MM.1S (cell line): ENCODE measurements at regions not wholly inside any gene's neighbourhood (a gene's known extent, or its start where the extent isn't known, plus 50 kb on each side); places are given as distances from the start of the nearest gene placed in this dataset.

Source experiments
- DNase-seq: peaks from one replicate; pipeline ENCODE4 v3.0.0-alpha.2; 2015
- H2AFZ ChIP-seq: fragments of 300-600 bp; sonication (generic); 2 replicates; pipeline ENCODE4 v1.6.0; 2016; ENCODE audit warnings: antibody characterized with exemption, low read length
- H3F3A ChIP-seq: fragments of 300-600 bp; sonication (generic); 2 replicates; pipeline ENCODE4 v1.6.1; 2016; ENCODE audit warnings: mild to moderate bottlenecking, antibody characterized with exemption, low read length, moderate library complexity, mixed read lengths; ENCODE audit not compliant: insufficient read depth
- H3K27ac ChIP-seq: fragments of 300-600 bp; sonication (generic); 2 replicates; pipeline ENCODE4 v1.5.1; 2016; ENCODE audit warnings: mild to moderate bottlenecking, low read length
- H3K27me3 ChIP-seq: fragments of 300-600 bp; sonication (generic); replicated peaks from 2 replicates; pipeline ENCODE4 v1.6.0; 2016; ENCODE audit warnings: low read length; ENCODE audit not compliant: insufficient read depth
- H3K36me3 ChIP-seq: fragments of 300-600 bp; sonication (generic); replicated peaks from 2 replicates; pipeline ENCODE4 v1.6.1; 2016; ENCODE audit warnings: mild to moderate bottlenecking, low read length, mixed read lengths; ENCODE audit not compliant: insufficient read depth
- H3K4me1 ChIP-seq: fragments of 300-600 bp; sonication (generic); 2 replicates; pipeline ENCODE4 v1.6.1; 2016; ENCODE audit warnings: low read length, mixed read lengths
- H3K4me2 ChIP-seq: fragments of 300-600 bp; sonication (generic); 2 replicates; pipeline ENCODE4 v1.6.0; 2016; ENCODE audit warnings: low read depth, low read length
- H3K4me3 ChIP-seq: fragments of 300-600 bp; sonication (generic); 2 replicates; pipeline ENCODE4 v1.5.1; 2016; ENCODE audit warnings: low read length, mixed read lengths
- H3K79me2 ChIP-seq: fragments of 300-600 bp; sonication (generic); 2 replicates; pipeline ENCODE4 v1.6.1; 2016; ENCODE audit warnings: mixed run types, low read length, mixed read lengths
- H3K9ac ChIP-seq: fragments of 300-600 bp; sonication (generic); 2 replicates; pipeline ENCODE4 v1.6.1; 2016; ENCODE audit warnings: low read length, mixed read lengths
- H3K9me2 ChIP-seq: fragments of 300-600 bp; sonication (generic); replicated peaks from 2 replicates; pipeline ENCODE4 v1.6.1; 2016; ENCODE audit warnings: mild to moderate bottlenecking, low read length, mixed read lengths; ENCODE audit not compliant: insufficient read depth
- H3K9me3 ChIP-seq: fragments of 300-600 bp; sonication (generic); replicated peaks from 2 replicates; pipeline ENCODE4 v1.6.1; 2016; ENCODE audit warnings: mild to moderate bottlenecking, low read length, mixed read lengths; ENCODE audit not compliant: insufficient read depth
- H4K20me1 ChIP-seq: fragments of 300-600 bp; sonication (generic); 2 replicates; pipeline ENCODE4 v1.6.1; 2016; ENCODE audit warnings: mild to moderate bottlenecking, low read length, moderate library complexity, mixed read lengths; ENCODE audit not compliant: insufficient read depth
- EZH2 ChIP-seq: fragments of 300-600 bp; sonication (generic); optimal IDR thresholded peaks from 2 replicates; pipeline ENCODE3; 2017; ENCODE audit warnings: low read depth, mild to moderate bottlenecking, antibody characterized with exemption, low read length, mixed read lengths
- EZH2phosphoT487 ChIP-seq: fragments of 300-600 bp; sonication (generic); IDR thresholded peaks from 2 replicates; pipeline ENCODE4 v1.6.1; 2018; ENCODE audit warnings: antibody characterized with exemption, low read length
- TF ChIP-seq, protein P1 (sequence below): fragments of 300-600 bp; sonication (generic); IDR thresholded peaks from 2 replicates; pipeline ENCODE4 v1.5.1; 2016; ENCODE audit warnings: antibody characterized with exemption, low read length, mixed read lengths

DNA sequence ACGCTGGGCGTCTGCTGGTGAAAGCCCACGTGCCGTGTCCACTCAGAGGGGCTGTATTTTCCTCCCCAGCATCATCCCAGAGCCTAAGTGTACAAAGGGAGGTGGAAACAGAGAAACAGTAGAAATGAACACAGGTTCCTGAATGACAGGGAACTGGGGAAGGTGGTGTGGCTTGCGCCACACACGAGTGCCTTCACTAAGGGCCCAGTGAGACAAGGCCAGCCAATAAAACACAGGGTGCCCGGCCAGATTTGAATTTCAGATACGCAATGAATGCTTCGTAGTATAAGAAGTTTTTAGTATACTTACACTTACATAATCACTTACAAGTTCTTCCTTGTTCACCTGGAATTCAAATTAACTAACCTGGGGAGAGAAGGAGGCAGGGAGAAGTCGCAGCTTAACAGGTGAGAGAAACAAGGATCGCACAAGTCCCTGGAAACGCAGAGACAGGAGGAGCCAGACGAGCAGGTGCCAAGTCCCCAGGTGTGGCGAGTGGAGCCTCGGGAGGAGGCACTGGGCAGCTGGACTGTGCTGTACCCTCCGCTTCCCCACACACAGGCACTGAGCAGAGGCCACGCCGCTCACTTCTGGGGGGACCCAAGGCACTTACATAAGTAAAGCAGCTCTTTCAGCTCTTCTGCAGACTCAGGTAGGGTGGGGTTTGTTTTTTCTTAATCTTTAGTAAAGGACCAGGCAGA is 105.2 kb upstream of the MGMT start:
- DNase-seq = no peak
- TF ChIP-seq EZH2phosphoT487 = no peak
- TF ChIP-seq EZH2 = no peak
- TF ChIP-seq, protein P1, sequence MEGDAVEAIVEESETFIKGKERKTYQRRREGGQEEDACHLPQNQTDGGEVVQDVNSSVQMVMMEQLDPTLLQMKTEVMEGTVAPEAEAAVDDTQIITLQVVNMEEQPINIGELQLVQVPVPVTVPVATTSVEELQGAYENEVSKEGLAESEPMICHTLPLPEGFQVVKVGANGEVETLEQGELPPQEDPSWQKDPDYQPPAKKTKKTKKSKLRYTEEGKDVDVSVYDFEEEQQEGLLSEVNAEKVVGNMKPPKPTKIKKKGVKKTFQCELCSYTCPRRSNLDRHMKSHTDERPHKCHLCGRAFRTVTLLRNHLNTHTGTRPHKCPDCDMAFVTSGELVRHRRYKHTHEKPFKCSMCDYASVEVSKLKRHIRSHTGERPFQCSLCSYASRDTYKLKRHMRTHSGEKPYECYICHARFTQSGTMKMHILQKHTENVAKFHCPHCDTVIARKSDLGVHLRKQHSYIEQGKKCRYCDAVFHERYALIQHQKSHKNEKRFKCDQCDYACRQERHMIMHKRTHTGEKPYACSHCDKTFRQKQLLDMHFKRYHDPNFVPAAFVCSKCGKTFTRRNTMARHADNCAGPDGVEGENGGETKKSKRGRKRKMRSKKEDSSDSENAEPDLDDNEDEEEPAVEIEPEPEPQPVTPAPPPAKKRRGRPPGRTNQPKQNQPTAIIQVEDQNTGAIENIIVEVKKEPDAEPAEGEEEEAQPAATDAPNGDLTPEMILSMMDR = no peak
- Histone ChIP-seq H2AFZ (no peak overlapping the region), H3K79me2 (no peaks in the 10 kb centered on the region), H3F3A (no peaks in the 10 kb centered on the region), H3K27me3 (no peaks in the 10 kb centered on the region), H3K9me2 (no peaks in the 10 kb centered on the region), H3K4me1 (no peaks in the 10 kb centered on the region), H3K9ac (no peak overlapping the region), H3K27ac (no peak overlapping the region), H3K4me2 (no peak overlapping the region), H3K4me3 (no peak overlapping the region), H3K9me3 (no peaks in the 10 kb centered on the region), H4K20me1 (no peaks in the 10 kb centered on the region), H3K36me3 (no peaks in the 10 kb centered on the region)

DNA sequence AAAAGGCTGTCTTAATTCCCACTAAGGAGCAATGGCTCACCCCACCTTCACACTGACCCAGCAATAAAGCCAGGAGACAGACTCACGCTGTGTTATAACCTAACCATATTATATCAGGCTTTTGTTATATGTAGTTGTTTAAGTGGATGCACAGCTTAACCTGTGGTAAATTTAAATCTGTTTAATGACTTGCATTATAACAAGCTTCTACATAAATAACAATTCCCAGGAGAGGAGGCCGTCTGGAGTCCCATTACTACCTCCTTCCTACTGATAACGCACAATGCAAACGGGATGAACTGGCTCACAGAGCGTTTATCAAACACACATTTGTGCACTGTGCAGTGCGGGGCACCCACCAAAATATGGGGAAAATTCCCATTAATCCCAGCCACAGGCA is 102.1 kb upstream of the MGMT start:
- no peak overlapping the region for H3K4me2 ChIP-seq
- H3K4me3 ChIP-seq = no peak overlapping the region
- no peaks in the 10 kb centered on the region for H3K36me3 ChIP-seq
- H3K27me3 ChIP-seq = no peaks in the 10 kb centered on the region
- H4K20me1 ChIP-seq = no peaks in the 10 kb centered on the region
- no peak overlapping the region for H3K27ac ChIP-seq
- H2AFZ ChIP-seq = no peak overlapping the region
- H3K9ac ChIP-seq = no peak overlapping the region
- no peaks in the 10 kb centered on the region for H3K4me1 ChIP-seq
- H3F3A ChIP-seq = no peaks in the 10 kb centered on the region
- no peaks in the 10 kb centered on the region for H3K79me2 ChIP-seq
- no peaks in the 10 kb centered on the region for H3K9me2 ChIP-seq
- H3K9me3 ChIP-seq = no peaks in the 10 kb centered on the region
- no peak for DNase-seq
- TF ChIP-seq EZH2phosphoT487 = no peak
- TF ChIP-seq EZH2 = no peak
- TF ChIP-seq, protein P1 = no peak

DNA sequence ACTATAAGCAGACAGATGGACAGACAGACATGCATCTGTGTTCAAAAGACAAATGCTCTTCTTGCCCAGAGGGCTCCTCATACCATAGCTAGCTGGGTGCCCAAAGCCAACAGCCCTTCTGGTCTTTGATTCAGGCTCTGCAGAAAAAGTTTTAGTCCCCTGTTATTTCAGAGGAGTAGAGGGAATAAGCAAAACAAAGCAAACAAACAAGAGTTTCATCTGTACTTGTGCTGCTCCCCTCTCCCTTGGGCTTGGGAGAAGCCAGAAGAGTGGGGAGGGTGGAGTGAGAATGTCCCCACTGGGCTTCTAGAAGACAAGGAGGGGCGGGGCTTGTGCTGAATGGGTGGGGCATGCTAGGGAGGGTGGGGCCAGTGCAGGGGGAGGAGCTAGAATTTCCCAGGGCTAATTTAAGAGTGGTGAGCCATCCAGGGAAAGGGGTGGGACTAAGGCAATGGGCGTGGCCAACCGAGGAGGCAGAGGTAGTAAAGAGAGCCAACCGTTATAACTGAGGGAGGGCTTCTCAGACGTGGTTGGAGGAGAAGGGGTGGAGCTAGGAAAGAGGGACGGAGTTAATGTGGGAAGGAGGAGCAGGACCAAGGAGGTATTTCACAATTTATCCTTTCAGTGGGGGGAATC is 101.2 kb upstream of the MGMT start:
- no peak for TF ChIP-seq EZH2phosphoT487
- no peak for TF ChIP-seq EZH2
- TF ChIP-seq, protein P1 = no peak
- H3K79me2 ChIP-seq = no peaks in the 10 kb centered on the region
- H3K27ac ChIP-seq = no peak overlapping the region
- no peaks in the 10 kb centered on the region for H3F3A ChIP-seq
- no peaks in the 10 kb centered on the region for H3K9me3 ChIP-seq
- H3K27me3 ChIP-seq = no peaks in the 10 kb centered on the region
- no peak overlapping the region for H3K4me3 ChIP-seq
- H3K4me2 ChIP-seq = no peak overlapping the region
- H3K36me3 ChIP-seq = no peaks in the 10 kb centered on the region
- no peak for DNase-seq
- H3K9me2 ChIP-seq = no peaks in the 10 kb centered on the region
- no peak overlapping the region for H2AFZ ChIP-seq
- H4K20me1 ChIP-seq = no peaks in the 10 kb centered on the region
- no peak overlapping the region for H3K9ac ChIP-seq
- no peaks in the 10 kb centered on the region for H3K4me1 ChIP-seq
